ENCODE measurements at regions not wholly inside any gene's neighbourhood (a gene's known extent, or its start where the extent isn't known, plus 50 kb on each side); places are given as distances from the start of the nearest gene placed in this dataset.
"Not testable (repeated sequence)": the region's sequence is repeated elsewhere in the genome, so short reads cannot be mapped to it uniquely, and the experiment has no call there.

GRCh38 chr9:2401746-2402145 is 219.8 kb upstream of the VLDLR start:
- H3K9me3 ChIP-seq (ENCODE audit: low read length); H3K27me3 ChIP-seq (ENCODE audit: insufficient read depth, low read length); H3K4me3 ChIP-seq (ENCODE audit: low read length); H3K4me1 ChIP-seq (ENCODE audit: insufficient read depth, low read length); H2AFZ ChIP-seq (ENCODE audit: low read depth, low read length); H3K36me3 ChIP-seq (ENCODE audit: insufficient read depth, low read length): not testable (repeated sequence)

GRCh38 chr9:2403701-2404100 is 217.9 kb upstream of the VLDLR start:
- peaks cover 2% of the 10 kb centered on the region for H3K9me3 ChIP-seq (ENCODE audit: low read length)
- H3K4me3 ChIP-seq (ENCODE audit: low read length): no peak overlapping the region
- H3K27me3 ChIP-seq (ENCODE audit: insufficient read depth, low read length): no peaks in the 10 kb centered on the region
- H3K4me1 ChIP-seq (ENCODE audit: insufficient read depth, low read length): no peaks in the 10 kb centered on the region
- H2AFZ ChIP-seq (ENCODE audit: low read depth, low read length): no peak overlapping the region
- H3K36me3 ChIP-seq (ENCODE audit: insufficient read depth, low read length): no peaks in the 10 kb centered on the region

GRCh38 chr9:2406252-2406651 is 215.3 kb upstream of the VLDLR start:
- no peak overlapping the region for H3K4me3 ChIP-seq (ENCODE audit: low read length)
- peaks cover 2% of the 10 kb centered on the region for H3K9me3 ChIP-seq (ENCODE audit: low read length)
- no peak overlapping the region for H2AFZ ChIP-seq (ENCODE audit: low read depth, low read length)

GRCh38 chr9:2407450-2407849 is 214.1 kb upstream of the VLDLR start:
- Histone ChIP-seq H3K4me3 (ENCODE audit: low read length) (no peak overlapping the region), H3K4me1 (ENCODE audit: insufficient read depth, low read length) (peaks cover 12% of the 10 kb centered on the region), H3K36me3 (ENCODE audit: insufficient read depth, low read length) (no peaks in the 10 kb centered on the region), H2AFZ (ENCODE audit: low read depth, low read length) (no peak overlapping the region), H3K27me3 (ENCODE audit: insufficient read depth, low read length) (no peaks in the 10 kb centered on the region), H3K9me3 (ENCODE audit: low read length) (peaks cover 2% of the 10 kb centered on the region)

More at GRCh38 chr9:2406252-2406651, 215.3 kb upstream of the VLDLR start:
- Histone ChIP-seq H3K4me1 (ENCODE audit: insufficient read depth, low read length) (peaks cover under 1% of the 10 kb centered on the region), H3K27me3 (ENCODE audit: insufficient read depth, low read length) (no peaks in the 10 kb centered on the region), H3K36me3 (ENCODE audit: insufficient read depth, low read length) (no peaks in the 10 kb centered on the region)

GRCh38 chr9:2411459-2412215 is 209.9 kb upstream of the VLDLR start:
- no peak overlapping the region for H3K4me3 ChIP-seq (ENCODE audit: low read length)
- H3K4me1 ChIP-seq (ENCODE audit: insufficient read depth, low read length): peaks cover 20% of the 10 kb centered on the region
- no peaks in the 10 kb centered on the region for H3K9me3 ChIP-seq (ENCODE audit: low read length)
- H2AFZ ChIP-seq (ENCODE audit: low read depth, low read length): peak overlapping the region; percentile 20
- H3K27me3 ChIP-seq (ENCODE audit: insufficient read depth, low read length): no peaks in the 10 kb centered on the region
- H3K36me3 ChIP-seq (ENCODE audit: insufficient read depth, low read length): no peaks in the 10 kb centered on the region

- H3K36me3 ChIP-seq (ENCODE audit: insufficient read depth, low read length): no peaks in the 10 kb centered on the region
- H3K27me3 ChIP-seq (ENCODE audit: insufficient read depth, low read length): no peaks in the 10 kb centered on the region
- no peaks in the 10 kb centered on the region for H3K9me3 ChIP-seq (ENCODE audit: low read length)
- no peak overlapping the region for H2AFZ ChIP-seq (ENCODE audit: low read depth, low read length)
- no peak overlapping the region for H3K4me3 ChIP-seq (ENCODE audit: low read length)
- H3K4me1 ChIP-seq (ENCODE audit: insufficient read depth, low read length): peaks cover 28% of the 10 kb centered on the region
Measured at GRCh38 chr9:2413160-2413805, 208.3 kb upstream of the VLDLR start.

GRCh38 chr9:2414465-2414864 is 207.1 kb upstream of the VLDLR start:
- Histone ChIP-seq H2AFZ (ENCODE audit: low read depth, low read length) (no peak overlapping the region), H3K4me3 (ENCODE audit: low read length) (no peak overlapping the region), H3K9me3 (ENCODE audit: low read length) (no peaks in the 10 kb centered on the region), H3K27me3 (ENCODE audit: insufficient read depth, low read length) (no peaks in the 10 kb centered on the region), H3K4me1 (ENCODE audit: insufficient read depth, low read length) (peaks cover 40% of the 10 kb centered on the region), H3K36me3 (ENCODE audit: insufficient read depth, low read length) (no peaks in the 10 kb centered on the region)

- H3K4me3 ChIP-seq (ENCODE audit: low read length): no peak overlapping the region
- no peaks in the 10 kb centered on the region for H3K9me3 ChIP-seq (ENCODE audit: low read length)
- no peaks in the 10 kb centered on the region for H3K27me3 ChIP-seq (ENCODE audit: insufficient read depth, low read length)
- H2AFZ ChIP-seq (ENCODE audit: low read depth, low read length): no peak overlapping the region
- H3K36me3 ChIP-seq (ENCODE audit: insufficient read depth, low read length): no peaks in the 10 kb centered on the region
- H3K4me1 ChIP-seq (ENCODE audit: insufficient read depth, low read length): peaks cover 48% of the 10 kb centered on the region
Measured at GRCh38 chr9:2415326-2415725, 206.3 kb upstream of the VLDLR start.

- Histone ChIP-seq H3K27me3 (ENCODE audit: insufficient read depth, low read length) (no peaks in the 10 kb centered on the region), H3K36me3 (ENCODE audit: insufficient read depth, low read length) (no peaks in the 10 kb centered on the region), H3K9me3 (ENCODE audit: low read length) (no peaks in the 10 kb centered on the region), H3K4me3 (ENCODE audit: low read length) (no peak overlapping the region), H3K4me1 (ENCODE audit: insufficient read depth, low read length) (peaks cover 37% of the 10 kb centered on the region), H2AFZ (ENCODE audit: low read depth, low read length) (no peak overlapping the region)
Measured at GRCh38 chr9:2417730-2418129, 203.9 kb upstream of the VLDLR start.

GRCh38 chr9:2418619-2419018 is 203.0 kb upstream of the VLDLR start:
- Histone ChIP-seq H2AFZ (ENCODE audit: low read depth, low read length) (no peak overlapping the region), H3K9me3 (ENCODE audit: low read length) (no peaks in the 10 kb centered on the region)

GRCh38 chr9:2419347-2419746 is 202.2 kb upstream of the VLDLR start:
- no peaks in the 10 kb centered on the region for H3K9me3 ChIP-seq (ENCODE audit: low read length)

More at GRCh38 chr9:2418619-2419018, 203.0 kb upstream of the VLDLR start:
- Histone ChIP-seq H3K4me3 (ENCODE audit: low read length) (no peak overlapping the region), H3K4me1 (ENCODE audit: insufficient read depth, low read length) (peaks cover 32% of the 10 kb centered on the region), H3K36me3 (ENCODE audit: insufficient read depth, low read length) (no peaks in the 10 kb centered on the region), H3K27me3 (ENCODE audit: insufficient read depth, low read length) (no peaks in the 10 kb centered on the region)

GRCh38 chr9:2420543-2420942 is 201.0 kb upstream of the VLDLR start:
- Histone ChIP-seq H3K4me1 (ENCODE audit: insufficient read depth, low read length) (peaks cover 32% of the 10 kb centered on the region), H3K36me3 (ENCODE audit: insufficient read depth, low read length) (no peaks in the 10 kb centered on the region), H2AFZ (ENCODE audit: low read depth, low read length) (no peak overlapping the region), H3K27me3 (ENCODE audit: insufficient read depth, low read length) (no peaks in the 10 kb centered on the region), H3K4me3 (ENCODE audit: low read length) (no peak overlapping the region), H3K9me3 (ENCODE audit: low read length) (no peaks in the 10 kb centered on the region)

More at GRCh38 chr9:2419347-2419746, 202.2 kb upstream of the VLDLR start:
- no peaks in the 10 kb centered on the region for H3K36me3 ChIP-seq (ENCODE audit: insufficient read depth, low read length)
- no peak overlapping the region for H3K4me3 ChIP-seq (ENCODE audit: low read length)
- H2AFZ ChIP-seq (ENCODE audit: low read depth, low read length): no peak overlapping the region
- no peaks in the 10 kb centered on the region for H3K27me3 ChIP-seq (ENCODE audit: insufficient read depth, low read length)
- peaks cover 32% of the 10 kb centered on the region for H3K4me1 ChIP-seq (ENCODE audit: insufficient read depth, low read length)

- Histone ChIP-seq H2AFZ (ENCODE audit: low read depth, low read length) (no peak overlapping the region), H3K36me3 (ENCODE audit: insufficient read depth, low read length) (no peaks in the 10 kb centered on the region), H3K9me3 (ENCODE audit: low read length) (no peaks in the 10 kb centered on the region), H3K4me3 (ENCODE audit: low read length) (no peak overlapping the region), H3K4me1 (ENCODE audit: insufficient read depth, low read length) (peaks cover 13% of the 10 kb centered on the region), H3K27me3 (ENCODE audit: insufficient read depth, low read length) (no peaks in the 10 kb centered on the region)
Measured at GRCh38 chr9:2424619-2425033, 197.0 kb upstream of the VLDLR start.
